ENCODE measurements at regions not wholly inside any gene's neighbourhood (a gene's known extent, or its start where the extent isn't known, plus 50 kb on each side); places are given as distances from the start of the nearest gene placed in this dataset.
A peak's percentile ranks its signal among the peaks of the same experiment; 100 is the strongest.
"Not testable (repeated sequence)": the region's sequence is repeated elsewhere in the genome, so short reads cannot be mapped to it uniquely, and the experiment has no call there.

DNA sequence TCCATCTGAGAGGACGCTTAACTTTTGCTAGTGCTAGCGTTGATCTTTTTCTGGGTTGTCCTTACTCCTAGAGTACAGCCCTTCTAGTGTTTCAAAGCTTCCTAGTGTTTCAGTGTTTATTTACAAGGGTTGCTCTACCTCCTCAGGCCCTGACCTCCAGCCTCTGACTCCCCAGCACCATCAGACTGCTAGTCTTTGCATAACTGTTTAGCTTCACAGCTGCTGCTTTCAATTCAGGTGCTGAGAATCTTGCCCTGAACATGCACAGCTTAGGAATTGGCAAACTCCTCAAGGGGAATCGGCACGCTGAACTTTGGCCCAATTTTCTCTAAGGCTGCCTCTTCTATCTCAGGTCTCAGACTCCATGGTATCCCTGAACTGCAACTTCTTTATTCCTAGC, 52.9 kb downstream of the OR52B4 start:
- not testable (repeated sequence) for H3K9me3 ChIP-seq, H3K36me3 ChIP-seq, DNase-seq, H3K4me3 ChIP-seq, H3K27me3 ChIP-seq

DNA sequence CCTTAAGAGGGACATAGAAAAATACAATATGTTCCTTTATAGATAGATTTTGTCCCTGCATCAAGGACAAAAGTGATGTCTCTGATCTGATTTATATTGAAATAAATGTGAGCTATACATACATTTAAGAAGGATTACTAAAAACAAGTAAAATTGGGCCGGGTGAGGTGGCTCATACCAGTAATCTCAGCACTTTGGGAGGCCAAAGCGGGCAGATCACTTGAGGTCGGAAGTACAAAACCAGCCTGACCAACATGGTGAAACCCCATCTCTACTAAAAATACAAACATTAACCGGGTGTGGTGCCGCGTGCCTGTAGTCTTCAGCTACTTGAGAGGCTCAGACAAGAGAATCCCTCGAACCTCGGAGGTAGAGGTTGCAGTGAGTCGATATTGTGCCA, 91.0 kb downstream of the OR52B4 start:
- H3K9me3 ChIP-seq, H3K27me3 ChIP-seq, H3K4me3 ChIP-seq, H3K36me3 ChIP-seq, DNase-seq: not testable (repeated sequence)

DNA sequence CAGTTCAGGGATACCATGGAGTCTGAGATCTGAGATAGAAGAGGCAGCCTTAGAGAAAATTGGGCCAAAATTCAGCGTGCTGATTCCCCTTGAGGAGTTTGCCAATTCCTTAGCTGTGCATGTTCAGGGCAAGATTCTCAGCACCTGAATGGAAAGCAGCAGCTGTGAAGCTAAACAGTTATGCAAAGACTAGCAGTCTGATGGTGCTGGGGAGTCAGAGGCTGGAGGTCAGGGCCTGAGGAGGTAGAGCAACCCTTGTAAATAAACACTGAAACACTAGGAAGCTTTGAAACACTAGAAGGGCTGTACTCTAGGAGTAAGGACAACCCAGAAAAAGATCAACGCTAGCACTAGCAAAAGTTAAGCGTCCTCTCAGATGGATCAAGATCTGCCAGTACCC, 117.1 kb downstream of the OR52B4 start:
- H3K36me3 ChIP-seq, DNase-seq, H3K9me3 ChIP-seq, H3K27me3 ChIP-seq, H3K4me3 ChIP-seq: not testable (repeated sequence)

DNA sequence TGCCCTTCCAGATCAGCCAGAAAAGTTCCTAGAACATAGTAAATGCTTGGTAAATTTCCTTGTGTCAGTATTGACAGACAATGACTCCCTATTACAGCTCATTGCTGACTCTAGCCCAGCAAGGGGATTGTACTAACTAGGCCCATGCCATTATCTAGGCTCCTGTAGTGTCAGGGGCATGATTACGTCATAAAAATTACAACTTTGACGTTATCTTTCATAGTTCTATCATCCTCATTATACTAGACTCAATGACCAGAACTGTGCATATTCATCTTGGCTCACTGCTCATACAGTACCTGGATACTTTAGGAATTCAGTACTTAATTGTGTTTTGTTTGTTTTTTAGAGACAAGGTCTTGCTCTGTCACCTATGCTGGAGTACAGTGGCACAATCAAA, 118.7 kb downstream of the OR52B4 start:
- not testable (repeated sequence) for H3K4me3 ChIP-seq, H3K9me3 ChIP-seq, H3K36me3 ChIP-seq, DNase-seq, H3K27me3 ChIP-seq

DNA sequence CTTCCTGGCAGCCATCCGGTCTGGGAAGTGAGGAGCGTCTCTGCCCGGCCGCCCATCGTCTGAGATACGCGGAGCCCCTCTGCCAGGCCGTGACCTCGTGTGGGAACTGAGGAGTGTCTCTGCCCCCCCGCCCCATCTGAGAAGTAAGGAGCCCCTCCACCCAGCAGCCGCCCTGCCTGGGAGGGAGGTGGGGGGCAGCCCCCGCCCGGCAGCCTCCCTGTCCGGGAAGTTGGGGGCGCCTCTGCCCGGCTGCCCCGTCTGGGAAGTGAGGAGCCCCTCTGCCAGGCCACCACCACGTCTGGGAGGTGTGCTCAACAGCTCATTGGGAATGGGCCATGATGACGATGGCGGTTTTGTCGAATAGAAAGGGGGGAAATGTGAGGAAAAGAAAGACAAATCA, 130.4 kb downstream of the OR52B4 start:
- H3K27me3 ChIP-seq, H3K36me3 ChIP-seq, H3K4me3 ChIP-seq, DNase-seq, H3K9me3 ChIP-seq: not testable (repeated sequence)

DNA sequence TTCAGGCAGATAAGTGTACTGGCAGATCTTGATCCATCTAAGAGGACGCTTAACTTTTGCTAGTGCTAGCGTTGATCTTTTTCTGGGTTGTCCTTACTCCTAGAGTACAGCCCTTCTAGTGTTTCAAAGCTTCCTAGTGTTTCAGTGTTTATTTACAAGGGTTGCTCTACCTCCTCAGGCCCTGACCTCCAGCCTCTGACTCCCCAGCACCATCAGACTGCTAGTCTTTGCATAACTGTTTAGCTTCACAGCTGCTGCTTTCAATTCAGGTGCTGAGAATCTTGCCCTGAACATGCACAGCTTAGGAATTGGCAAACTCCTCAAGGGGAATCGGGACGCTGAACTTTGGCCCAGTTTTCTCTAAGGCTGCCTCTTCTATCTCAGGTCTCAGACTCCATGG, 124.3 kb downstream of the RRM1 start:
- DNase-seq, H3K36me3 ChIP-seq, H3K27me3 ChIP-seq, H3K9me3 ChIP-seq, H3K4me3 ChIP-seq: not testable (repeated sequence)

DNA sequence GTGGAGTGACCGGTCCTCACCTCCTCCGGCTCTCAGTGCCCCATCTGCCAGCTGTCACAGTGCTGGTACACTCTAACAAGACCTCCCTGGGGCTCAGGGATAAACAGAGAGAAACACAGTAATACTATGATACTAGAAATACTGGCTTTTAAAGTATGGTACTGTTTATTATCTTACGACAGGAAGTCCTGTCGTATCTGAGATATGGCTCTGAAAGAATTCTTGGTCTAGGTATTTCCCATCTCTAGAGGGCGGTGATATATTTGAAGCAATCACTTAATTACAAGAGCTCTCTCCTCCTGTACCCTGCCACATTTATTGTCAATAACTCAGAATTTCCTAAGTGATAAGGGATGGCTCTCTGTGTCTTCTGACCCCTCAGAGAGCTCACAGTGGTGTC, 119.1 kb downstream of the RRM1 start:
- Histone ChIP-seq H3K9me3 (no peaks in the 10 kb centered on the region), H3K36me3 (no peaks in the 10 kb centered on the region)

DNA sequence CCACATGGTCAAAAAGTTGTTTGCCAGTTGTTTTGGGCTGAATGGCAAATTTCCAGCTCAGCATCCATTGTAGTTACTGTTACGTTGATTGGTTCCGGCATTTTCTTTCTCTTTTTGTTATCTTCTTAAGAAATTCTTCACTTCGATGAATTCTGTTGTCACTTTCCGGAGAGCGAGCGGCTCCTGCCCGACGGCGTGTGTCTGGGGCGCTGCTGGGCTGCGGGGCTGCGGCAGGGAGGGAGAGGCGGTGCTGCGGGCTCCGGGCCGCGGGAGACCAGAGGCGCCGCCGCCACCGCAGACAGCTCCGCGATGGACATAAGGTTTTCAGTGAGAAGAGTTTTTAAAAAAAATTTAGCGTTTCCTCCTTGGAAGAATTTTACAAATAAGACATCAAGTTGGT, 117.4 kb downstream of the RRM1 start:
- 0 out of 2 replicates have a peak overlapping the region, but pooled peaks have one; percentile 4 for H3K4me3 ChIP-seq
- H3K36me3 ChIP-seq: no peaks in the 10 kb centered on the region
- H3K27me3 ChIP-seq: no peaks in the 10 kb centered on the region
- DNase-seq: peak; percentile 13
- H3K9me3 ChIP-seq: no peaks in the 10 kb centered on the region

More for the DNA sequence above, 119.1 kb downstream of the RRM1 start:
- no peak for DNase-seq
- no peaks in the 10 kb centered on the region for H3K27me3 ChIP-seq
- no peak overlapping the region for H3K4me3 ChIP-seq

DNA sequence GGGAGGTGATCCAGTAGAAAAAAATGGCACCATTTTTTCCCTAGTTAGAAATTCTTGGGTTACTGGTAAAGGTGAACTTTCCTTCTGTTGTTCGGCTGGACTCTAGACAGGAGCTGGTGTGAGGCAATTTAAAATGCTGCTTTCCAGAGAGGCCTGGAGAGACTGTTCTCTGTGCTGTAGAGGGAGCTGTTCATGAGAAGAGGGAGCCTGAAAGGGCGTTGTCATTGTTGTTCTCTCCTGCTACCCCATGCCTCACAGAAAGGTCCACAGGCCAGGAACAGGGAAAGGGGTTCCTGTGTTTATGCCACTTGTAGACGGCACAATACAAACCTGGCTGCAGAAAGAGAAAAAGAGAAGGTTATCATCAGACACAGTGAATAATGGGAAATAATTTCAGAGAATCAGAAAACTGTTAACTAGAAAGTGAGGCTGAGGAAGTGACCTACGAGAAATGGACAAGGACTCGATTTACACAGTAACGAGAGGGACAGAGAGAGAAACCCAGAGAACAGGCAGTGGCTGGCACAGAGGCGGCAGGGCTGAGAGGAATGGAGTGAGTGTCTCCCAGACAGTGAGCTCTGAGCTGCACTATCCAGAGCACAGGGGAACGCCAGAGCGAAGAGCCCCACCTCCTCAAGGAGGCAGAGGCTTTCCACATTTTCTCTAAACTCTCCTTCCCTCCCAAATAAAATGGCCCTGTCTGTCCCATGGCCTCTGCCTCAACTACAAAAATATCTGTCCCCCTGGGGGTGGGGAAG, 109.2 kb downstream of the RRM1 start:
- Histone ChIP-seq H3K9me3 (no peaks in the 10 kb centered on the region), H3K27me3 (no peaks in the 10 kb centered on the region), H3K36me3 (no peaks in the 10 kb centered on the region), H3K4me3 (no peak overlapping the region)
- no peak for DNase-seq

DNA sequence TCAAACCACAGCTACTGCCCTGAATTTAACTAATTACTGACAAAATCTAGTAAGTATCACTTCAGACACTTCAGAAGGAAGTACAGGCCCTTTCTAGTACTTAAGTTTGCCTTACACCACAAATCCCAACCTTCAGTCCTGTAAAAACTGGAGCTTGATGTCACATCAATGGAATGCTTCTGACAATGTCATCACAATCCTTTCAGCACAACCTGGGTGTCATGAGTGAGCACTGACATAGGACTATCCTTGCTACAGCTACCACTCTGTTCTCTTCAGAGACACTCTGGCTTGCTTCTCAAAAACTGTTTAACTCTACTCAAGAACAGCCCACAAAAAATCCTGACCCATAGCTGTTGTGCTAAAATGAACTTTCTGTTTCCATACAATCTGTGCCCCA, 108.2 kb downstream of the RRM1 start:
- Histone ChIP-seq H3K9me3 (no peaks in the 10 kb centered on the region), H3K36me3 (no peaks in the 10 kb centered on the region), H3K27me3 (no peaks in the 10 kb centered on the region), H3K4me3 (no peak overlapping the region)
- no peak for DNase-seq

DNA sequence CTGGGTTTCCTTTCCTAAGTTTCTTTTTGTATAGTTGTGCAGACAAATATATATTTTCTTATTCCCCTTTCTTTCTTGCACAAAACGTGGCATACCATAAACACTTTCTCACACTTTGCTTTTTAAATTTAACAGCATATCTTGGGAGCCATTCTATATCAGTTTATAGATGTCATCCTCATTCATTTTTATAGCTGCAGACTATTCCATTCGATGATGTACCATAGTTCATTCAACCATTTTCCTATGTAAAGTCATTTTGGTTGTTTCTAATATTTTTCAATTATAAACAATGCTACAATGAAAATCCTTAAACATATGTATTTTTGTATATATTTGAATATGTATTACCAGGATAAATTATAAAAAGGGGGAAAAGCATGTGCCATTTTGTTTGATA, 102.5 kb downstream of the RRM1 start:
- Histone ChIP-seq H3K9me3 (no peaks in the 10 kb centered on the region), H3K36me3 (no peaks in the 10 kb centered on the region), H3K4me3 (no peak overlapping the region), H3K27me3 (no peaks in the 10 kb centered on the region)
- DNase-seq: no peak

DNA sequence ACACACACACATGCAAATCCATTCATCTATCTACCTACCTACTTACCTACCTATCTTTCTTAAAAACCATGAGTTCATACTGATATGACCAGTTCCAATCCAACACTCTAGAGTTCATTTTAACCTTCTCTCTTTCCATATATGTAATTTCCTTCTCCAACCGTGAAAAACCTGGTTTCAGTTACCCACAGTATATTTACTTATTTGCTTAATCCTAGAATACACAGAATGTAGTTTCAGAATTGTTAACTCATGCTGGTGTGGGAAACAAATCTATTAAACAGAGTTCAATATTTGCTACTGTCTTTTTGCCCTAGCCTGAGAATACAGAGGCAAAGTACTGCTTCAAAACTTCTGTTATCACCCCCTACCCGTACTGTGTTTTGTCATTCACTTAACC, 101.3 kb downstream of the RRM1 start:
- no peak overlapping the region for H3K4me3 ChIP-seq
- H3K9me3 ChIP-seq: no peaks in the 10 kb centered on the region
- no peak for DNase-seq
- no peaks in the 10 kb centered on the region for H3K36me3 ChIP-seq
- no peaks in the 10 kb centered on the region for H3K27me3 ChIP-seq

DNA sequence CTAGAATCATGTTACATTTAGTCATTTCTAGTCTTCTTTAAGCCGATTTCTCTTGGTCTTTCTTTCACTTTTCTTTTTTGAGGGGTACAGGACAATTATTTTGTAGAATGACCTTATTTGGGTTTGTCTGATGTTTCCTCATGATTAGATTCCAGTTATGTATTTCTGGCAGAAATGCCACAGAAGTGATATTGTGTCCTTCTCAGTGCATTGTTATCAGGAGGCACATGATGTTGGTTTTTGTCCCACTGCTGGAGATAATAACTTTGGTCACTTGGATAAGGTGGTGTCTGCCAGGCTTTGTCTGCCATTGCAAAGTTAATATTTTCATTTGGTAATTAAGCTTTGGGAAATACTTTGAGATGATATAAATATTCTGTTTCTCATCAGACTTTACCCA, 100.3 kb downstream of the RRM1 start:
- H3K36me3 ChIP-seq: no peaks in the 10 kb centered on the region
- no peak for DNase-seq
- H3K27me3 ChIP-seq: no peaks in the 10 kb centered on the region
- no peaks in the 10 kb centered on the region for H3K9me3 ChIP-seq
- no peak overlapping the region for H3K4me3 ChIP-seq

DNA sequence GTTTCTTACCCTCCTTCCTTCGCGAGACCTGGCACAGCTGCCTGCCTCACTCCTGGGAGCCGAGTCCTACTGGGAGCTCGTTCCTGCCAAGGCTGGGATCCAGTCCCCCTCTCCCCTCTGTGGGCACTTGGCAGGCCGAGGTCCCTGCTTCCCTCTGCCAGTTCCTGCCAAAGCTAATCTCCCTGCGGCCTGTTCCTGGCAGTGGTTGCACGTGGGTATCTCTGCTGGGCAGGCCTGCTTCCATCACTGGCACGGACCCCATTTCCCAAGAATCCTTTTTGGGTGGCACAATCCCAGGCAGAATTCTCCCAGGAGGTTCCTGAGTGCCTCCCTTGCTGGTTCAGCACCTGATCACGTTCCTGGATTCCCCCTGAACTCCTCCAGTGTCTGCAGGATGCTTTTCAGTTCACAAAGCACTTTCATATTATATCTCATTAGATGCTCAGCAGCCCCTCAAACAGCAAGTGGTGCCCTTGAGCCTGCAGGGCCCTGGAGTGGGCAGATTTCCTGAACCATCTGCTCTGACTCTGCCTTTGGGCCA, 96.5 kb downstream of the RRM1 start:
- no peaks in the 10 kb centered on the region for H3K9me3 ChIP-seq
- no peaks in the 10 kb centered on the region for H3K36me3 ChIP-seq
- DNase-seq: peak; percentile 63
- no peaks in the 10 kb centered on the region for H3K27me3 ChIP-seq
- H3K4me3 ChIP-seq: no peak overlapping the region

DNA sequence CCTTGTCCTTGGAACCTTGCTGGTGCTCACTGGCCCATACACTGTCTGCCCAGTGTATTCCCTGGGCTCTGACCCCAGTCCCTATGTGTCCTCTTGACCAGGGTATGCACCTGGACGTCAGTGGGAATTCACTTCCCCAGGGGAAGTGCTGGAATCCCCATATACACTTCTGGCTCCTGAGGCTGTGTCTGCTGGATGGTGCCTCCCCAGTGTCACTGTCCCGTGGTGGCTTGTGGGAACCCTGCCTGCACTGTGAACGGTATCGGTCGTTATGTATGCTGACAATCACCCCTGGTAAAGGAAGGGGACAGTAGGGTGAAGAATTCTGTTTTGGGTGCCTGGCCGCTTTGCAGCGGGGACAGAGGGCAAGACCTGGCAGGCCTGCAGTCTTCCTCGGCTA, 95.9 kb downstream of the RRM1 start:
- Histone ChIP-seq H3K4me3 (no peak overlapping the region), H3K27me3 (no peaks in the 10 kb centered on the region), H3K36me3 (no peaks in the 10 kb centered on the region), H3K9me3 (no peaks in the 10 kb centered on the region)
- DNase-seq: no peak

DNA sequence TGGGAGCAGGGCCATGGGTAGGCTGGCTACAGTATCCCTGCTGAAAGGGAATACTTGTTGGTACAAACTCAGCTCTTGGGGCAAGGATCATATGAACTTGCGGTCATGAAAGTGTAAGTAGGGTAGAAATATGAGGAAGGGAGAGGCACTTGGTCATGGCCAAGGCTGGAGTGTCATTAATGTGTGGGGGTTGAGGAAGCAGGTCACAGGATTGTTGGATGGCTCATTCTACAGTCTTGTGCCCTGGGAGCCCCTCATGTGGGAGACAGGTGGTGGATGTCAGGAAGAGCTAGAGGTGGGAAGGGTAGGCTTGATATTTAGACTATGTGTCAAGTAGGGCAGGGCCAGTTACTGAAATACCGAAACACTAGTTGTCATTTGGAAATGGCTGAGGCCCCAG, 95.5 kb downstream of the RRM1 start:
- Histone ChIP-seq H3K27me3 (no peaks in the 10 kb centered on the region), H3K9me3 (no peaks in the 10 kb centered on the region), H3K36me3 (no peaks in the 10 kb centered on the region), H3K4me3 (no peak overlapping the region)
- no peak for DNase-seq
